Esophagus muscularis mucosa (tissue), 3 donors: ENCODE measurements at regions not wholly inside any gene's neighbourhood (a gene's known extent, or its start where the extent isn't known, plus 50 kb on each side); places are given as distances from the start of the nearest gene placed in this dataset.

Experiments
- CTCF ChIP-seq, 3 experiments: fragments of 200-600 bp in 2 of 3; fragments of 450-650 bp in 1 of 3; sonication (generic) in 2 of 3; IDR thresholded peaks; one replicate each; pipeline ENCODE4 v1.5.1; 2017 to 2019; ENCODE audit warnings: antibody characterized with exemption in 3 of 3, mild to moderate bottlenecking in 2 of 3, moderate library complexity in 1 of 3
- POLR2A ChIP-seq: fragments of 450-650 bp; IDR thresholded peaks from one replicate; pipeline ENCODE4 v1.6.1; 2017; ENCODE audit warnings: antibody characterized with exemption, moderate library complexity, mild to moderate bottlenecking, low read depth
- POLR2AphosphoS5 ChIP-seq, 2 donors: sonication (generic); formaldehyde crosslinking; IDR thresholded peaks; one replicate each; pipeline ENCODE4 v1.6.1; 2017; ENCODE audit warnings: antibody characterized with exemption in 2 of 2

- TF ChIP-seq CTCF (IDR thresholded peaks at IDR 0.05) (no peak), POLR2A (no peak), POLR2AphosphoS5 (IDR thresholded peaks at IDR 0.05) (no peak)
These were observed 263.7 kb upstream of the THBS1 start for GRCh38 chr15:39317225-39317624.
